ENCODE measurements at regions not wholly inside any gene's neighbourhood (a gene's known extent, or its start where the extent isn't known, plus 50 kb on each side); places are given as distances from the start of the nearest gene placed in this dataset.

GRCh38 chr14:98935921-98936320, 336.1 kb downstream of the BCL11B start:
- no peak for DNase-seq (ENCODE audit: low spot score)

DNA sequence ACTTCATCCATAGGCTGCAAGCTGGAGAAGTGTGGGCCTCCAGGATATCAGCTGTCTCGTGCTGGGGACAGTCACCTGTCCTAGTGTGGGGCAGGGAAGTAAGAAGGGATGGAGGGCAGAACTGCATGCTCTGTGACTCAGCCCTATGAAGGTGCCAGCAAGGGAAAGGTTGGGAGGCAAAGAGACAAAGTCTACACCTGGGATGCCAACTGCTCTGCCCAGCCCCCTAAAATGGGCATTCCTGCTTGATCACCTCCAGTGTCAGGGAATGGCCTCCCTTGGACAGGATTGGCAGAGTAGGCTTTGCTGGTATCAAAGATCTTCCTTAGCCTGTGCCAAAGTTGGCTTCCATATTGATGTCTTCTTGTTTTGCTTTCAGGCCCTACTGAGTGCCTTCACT, 335.0 kb downstream of the BCL11B start:
- no peak for DNase-seq (ENCODE audit: low spot score)

GRCh38 chr14:98937712-98938505, 334.1 kb downstream of the BCL11B start:
- no peak for DNase-seq (ENCODE audit: low spot score)

DNA sequence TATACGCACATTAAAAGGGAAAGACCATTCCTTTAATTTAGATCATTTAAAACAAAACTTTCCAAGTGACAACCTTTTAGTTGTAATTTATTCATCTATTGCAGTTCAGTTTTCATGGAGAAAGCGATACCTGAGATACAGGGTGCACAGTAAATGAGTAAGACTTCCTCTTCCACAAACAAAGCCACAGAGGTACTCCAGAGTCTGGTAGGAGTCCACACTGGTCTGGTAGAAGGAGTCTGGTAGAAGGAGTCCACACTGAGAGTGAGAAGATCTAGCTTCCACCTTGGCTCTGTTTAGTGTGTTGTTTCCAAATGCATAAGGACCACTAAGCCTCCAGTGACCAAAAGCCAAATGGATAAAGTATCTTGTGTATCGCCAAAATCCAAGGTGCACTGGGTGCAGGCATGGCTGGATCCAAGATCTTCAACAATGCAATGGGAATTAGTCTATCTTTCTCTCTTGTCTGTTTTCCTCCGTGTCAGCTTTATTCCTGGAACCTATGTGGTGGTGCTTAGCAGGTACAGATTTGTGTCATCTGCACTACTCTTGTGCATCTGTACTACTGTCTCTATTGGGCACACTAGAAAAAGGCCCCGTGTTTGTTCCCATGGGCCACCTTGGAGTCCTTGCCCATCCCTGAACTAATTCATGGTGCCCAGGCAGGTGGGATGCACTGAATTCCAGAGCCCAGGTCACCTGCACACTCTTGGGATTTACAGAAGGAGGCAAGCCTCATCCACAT, 331.1 kb downstream of the BCL11B start:
- no peak for DNase-seq (ENCODE audit: low spot score)

GRCh38 chr14:98941481-98941880, 330.5 kb downstream of the BCL11B start:
- no peak for DNase-seq (ENCODE audit: low spot score)

DNA sequence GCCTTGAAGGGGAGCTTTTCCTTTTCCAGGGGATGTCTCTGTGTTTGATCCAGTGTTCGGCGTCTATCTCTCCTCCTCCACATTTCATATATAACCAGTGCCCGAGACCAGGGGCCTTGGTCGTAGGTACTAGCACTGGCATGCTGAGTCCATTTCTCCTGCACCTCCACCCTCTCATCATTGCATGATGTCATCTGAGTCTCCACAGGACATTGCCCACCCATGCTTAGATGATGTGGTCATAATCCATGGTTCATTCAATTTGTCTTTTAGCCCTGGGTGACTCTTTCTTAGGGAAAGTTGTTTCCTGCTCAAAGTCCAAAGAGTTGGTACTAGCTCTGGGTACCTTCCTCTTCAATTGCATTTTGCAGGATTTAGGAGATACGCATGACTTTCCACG, 328.1 kb downstream of the BCL11B start:
- no peak for DNase-seq (ENCODE audit: low spot score)

DNA sequence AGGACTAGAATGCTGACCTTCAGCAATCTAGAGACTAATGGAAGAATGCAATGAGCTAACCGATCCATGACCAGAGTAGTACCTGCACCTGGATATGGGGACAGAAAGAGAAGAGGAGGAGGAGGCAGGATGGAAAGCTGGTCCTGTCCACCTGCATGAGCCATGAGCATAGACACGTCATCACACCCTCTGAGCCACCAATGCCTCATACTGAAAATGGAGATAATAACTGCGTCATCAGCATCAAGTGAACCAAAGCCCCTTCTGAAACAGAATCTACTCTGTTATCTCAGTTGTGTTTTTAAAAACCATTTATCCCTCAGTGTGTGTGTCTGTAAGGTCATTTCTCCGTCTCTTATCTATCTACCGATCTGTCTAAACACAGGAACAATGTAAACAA, 327.0 kb downstream of the BCL11B start:
- no peak for DNase-seq (ENCODE audit: low spot score)

DNA sequence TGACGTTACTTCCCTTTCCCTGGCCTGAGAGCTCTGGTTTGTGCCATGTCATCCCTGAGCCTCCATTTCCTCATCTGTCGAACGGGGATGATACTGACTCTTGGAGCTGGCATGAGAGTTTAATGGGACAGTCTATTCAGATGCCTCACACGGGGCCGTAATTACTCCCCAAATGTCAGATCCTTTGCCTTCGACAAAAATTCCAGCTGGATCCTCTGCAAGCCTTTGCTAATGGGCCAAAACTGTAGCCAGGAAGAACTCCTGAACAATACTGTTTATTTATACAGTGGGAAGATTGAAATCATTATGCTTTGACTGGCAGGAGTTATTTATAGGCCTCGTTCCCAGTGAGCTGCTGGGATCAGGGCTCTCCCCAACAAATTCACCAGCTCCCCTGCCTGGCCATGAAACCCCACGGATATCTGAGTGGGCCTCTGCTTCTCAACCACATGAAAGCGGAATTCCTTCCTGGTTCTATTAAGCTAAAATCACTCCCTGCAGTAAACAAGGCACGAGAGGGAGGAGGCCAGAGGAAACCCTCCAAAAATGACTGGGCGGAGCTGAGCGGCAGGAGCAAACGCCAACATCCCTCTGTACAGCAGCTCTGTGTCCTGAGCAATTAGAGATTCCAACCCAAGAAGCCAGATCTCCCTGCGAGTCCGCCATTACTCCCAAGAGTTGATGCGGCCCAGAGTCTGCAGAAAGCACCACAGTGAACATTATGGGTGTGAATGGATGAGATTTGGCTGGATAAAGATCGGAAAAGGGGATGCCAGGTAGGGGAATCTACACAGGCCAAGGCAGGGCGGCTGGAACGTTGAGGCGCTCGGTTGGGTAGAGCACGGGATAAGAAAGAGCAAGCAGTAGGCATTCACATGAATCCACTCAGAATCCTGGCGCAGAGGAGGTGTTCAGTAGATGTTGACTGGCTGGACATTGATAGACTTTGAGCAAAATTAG, 326.1 kb downstream of the BCL11B start:
- DNase-seq (ENCODE audit: low spot score) = no peak

GRCh38 chr14:98946940-98947339, 325.1 kb downstream of the BCL11B start:
- DNase-seq (ENCODE audit: low spot score) = peak; percentile 63

GRCh38 chr14:98947911-98948595, 323.9 kb downstream of the BCL11B start:
- DNase-seq (ENCODE audit: low spot score) = no peak

GRCh38 chr14:98949051-98949450, 322.9 kb downstream of the BCL11B start:
- no peak for DNase-seq (ENCODE audit: low spot score)

DNA sequence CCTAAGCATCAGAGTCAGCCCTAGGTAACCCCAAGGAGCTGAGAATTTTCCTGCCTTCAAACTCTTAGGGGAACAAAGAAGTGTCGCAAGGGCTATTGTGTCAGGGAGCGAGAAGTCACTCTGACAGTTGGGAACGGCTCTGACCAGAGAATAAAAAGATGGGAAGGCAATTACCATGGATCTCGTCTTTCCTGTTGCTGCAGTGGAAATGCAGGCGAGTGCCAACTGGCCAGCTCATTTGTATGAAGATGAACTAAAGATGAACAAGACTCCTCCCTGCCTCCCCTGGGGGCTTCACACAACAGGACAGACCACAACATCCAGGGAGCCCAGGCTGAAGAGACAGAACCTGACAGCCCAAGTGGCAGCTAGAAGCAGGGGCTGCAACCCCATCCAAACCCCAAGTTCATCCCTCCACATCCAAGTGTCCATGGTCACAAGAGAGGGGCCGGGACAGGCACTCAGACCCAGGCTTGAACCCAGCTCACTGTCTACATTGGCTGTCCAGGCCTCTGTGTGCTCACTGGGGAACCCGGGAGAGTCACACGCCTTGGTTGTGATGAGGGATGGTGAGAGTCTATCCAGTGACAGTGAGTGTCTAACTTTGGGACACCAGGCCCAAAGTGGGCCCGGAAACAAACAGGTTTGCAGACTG, 322.4 kb downstream of the BCL11B start:
- no peak for DNase-seq (ENCODE audit: low spot score)

GRCh38 chr14:98950353-98950895, 321.6 kb downstream of the BCL11B start:
- no peak for DNase-seq (ENCODE audit: low spot score)

DNA sequence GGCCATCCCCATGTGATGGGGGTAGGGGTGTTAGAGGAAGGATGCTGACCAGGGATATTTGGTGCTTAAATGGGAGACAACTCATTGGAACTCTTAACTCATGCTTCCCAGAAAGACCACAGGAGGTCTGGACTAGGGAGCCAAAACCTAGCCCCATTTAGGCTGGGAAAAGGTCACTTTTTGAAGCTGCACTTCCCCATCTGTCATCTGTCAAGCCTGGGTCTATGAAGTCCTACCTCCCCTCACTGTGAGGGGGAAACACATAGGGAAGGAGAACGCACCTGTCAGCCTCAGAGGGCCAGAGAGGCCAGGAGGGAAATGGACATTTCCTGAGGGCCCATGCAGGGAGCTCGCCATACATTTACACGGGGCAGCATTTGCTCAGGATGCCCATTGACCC, 321.0 kb downstream of the BCL11B start:
- DNase-seq (ENCODE audit: low spot score) = no peak

- DNase-seq (ENCODE audit: low spot score) = peak; percentile 35
Measured at GRCh38 chr14:98951521-98952152, 320.4 kb downstream of the BCL11B start.

GRCh38 chr14:98952593-98953350, 319.2 kb downstream of the BCL11B start:
- DNase-seq (ENCODE audit: low spot score) = peak; percentile 47

GRCh38 chr14:98953551-98954348, 318.2 kb downstream of the BCL11B start:
- peak; percentile 55 for DNase-seq (ENCODE audit: low spot score)

GRCh38 chr14:98954349-98955000, 317.5 kb downstream of the BCL11B start:
- peak; percentile 15 for DNase-seq (ENCODE audit: low spot score)

All from ureter (tissue), 1 donor.